ENCODE measurements at regions not wholly inside any gene's neighbourhood (a gene's known extent, or its start where the extent isn't known, plus 50 kb on each side); places are given as distances from the start of the nearest gene placed in this dataset.

- Histone ChIP-seq H2AK5ac (ENCODE audit: low read depth, low read length) (no peak overlapping the region), H3K36me3 (ENCODE audit: control insufficient read depth in 2 of 4, insufficient read depth in 4 of 4, low read length in 3 of 4) (no peaks in the 10 kb centered on the region; a peak in 1 of 8 replicates), H3K18ac (ENCODE audit: extremely low read depth, low read length) (no peak overlapping the region), H3K9ac (replicated peaks in 1 of 4; ENCODE audit: extremely low read depth in 1 of 4, low read depth in 3 of 4, low read length in 3 of 4) (no peak overlapping the region), H2BK5ac (ENCODE audit: low read depth, low read length) (no peak overlapping the region), H3K27ac (ENCODE audit: low read depth, low read length) (no peak overlapping the region), H2AFZ (ENCODE audit: low read length) (no peak overlapping the region), H3K4me3 (ENCODE audit: extremely low read depth in 1 of 4, insufficient read depth in 2 of 4, low read depth in 3 of 4, low read length in 4 of 4) (no peak overlapping the region), H4K91ac (replicated peaks; ENCODE audit: insufficient read length, low read length) (no peak overlapping the region), H3K56ac (replicated peaks; ENCODE audit: insufficient read length, low read depth, low read length) (no peak overlapping the region), H3K23me2 (ENCODE audit: low read depth, low read length) (no peaks in the 10 kb centered on the region), H3K4me1 (replicated peaks in 1 of 4; ENCODE audit: control insufficient read depth in 3 of 4, insufficient read depth in 4 of 4, low read length in 3 of 4) (peaks cover 0 to 4% (median 2%) of the 10 kb centered on the region in 4 experiments; a peak in 3 of 7 replicates), H2BK120ac (replicated peaks; ENCODE audit: low read depth, low read length) (no peak overlapping the region), H3K23ac (ENCODE audit: insufficient read length) (no peak overlapping the region), H3K27me3 (replicated peaks in 1 of 4; ENCODE audit: control insufficient read depth in 3 of 4, extremely low read depth in 1 of 4, insufficient read depth in 3 of 4, low read length in 3 of 4) (no peaks in the 10 kb centered on the region), H4K5ac (ENCODE audit: insufficient read length, low read depth, low read length) (no peak overlapping the region), H3K4me2 (ENCODE audit: insufficient read depth in 1 of 2, low read depth in 2 of 2, low read length in 2 of 2) (no peak overlapping the region), H4K20me1 (replicated peaks in 1 of 2; ENCODE audit: control insufficient read depth in 1 of 2, insufficient read depth in 2 of 2, low read length in 2 of 2) (no peaks in the 10 kb centered on the region), H3K4ac (replicated peaks; ENCODE audit: insufficient read length, low read depth, low read length) (no peak overlapping the region), H2BK12ac (ENCODE audit: low read depth, low read length) (no peak overlapping the region), H3K79me2 (ENCODE audit: control insufficient read depth in 1 of 2, insufficient read depth in 2 of 2, low read length in 2 of 2) (no peaks in the 10 kb centered on the region), H4K8ac (ENCODE audit: extremely low read depth, insufficient read depth, low read length) (no peak overlapping the region), H3K9me3 (ENCODE audit: insufficient read depth in 2 of 2, low read depth in 1 of 2, low read length in 1 of 2) (no peaks in the 10 kb centered on the region), H3K14ac (ENCODE audit: insufficient read length) (no peak overlapping the region), H2BK20ac (ENCODE audit: low read length) (no peak overlapping the region), H2BK15ac (ENCODE audit: low read length) (no peak overlapping the region), H3K79me1 (ENCODE audit: low read depth, low read length) (no peaks in the 10 kb centered on the region)
- ChIA-PET POLR2A (ENCODE audit: partially characterized antibody) (no interaction called here), CTCF (ENCODE audit: partially characterized antibody) (interaction anchor here (0.9 kb wide), 1 partner anchor 246 kb away, joined by 4 read pairs; no protein-coding TSS in a partner anchor)
- FAIRE-seq: no peak
- DNase-seq (ENCODE audit: low read depth in 1 of 2, low spot score in 2 of 2): no peak
- TF ChIP-seq HDAC6 (IDR thresholded peaks at IDR 0.05; ENCODE audit: low read depth, low read length) (no peak), RFX5 (IDR thresholded peaks at IDR 0.05; ENCODE audit: borderline replicate concordance, low read depth, low read length) (no peak), KDM5A (IDR thresholded peaks at IDR 0.05; ENCODE audit: low read length) (no peak), TAF1 (IDR thresholded peaks at IDR 0.05; ENCODE audit: low read depth, low read length) (no peak), CEBPB (IDR thresholded peaks at IDR 0.05; ENCODE audit: low read depth, low read length) (no peak), RBBP5 (IDR thresholded peaks at IDR 0.05; ENCODE audit: borderline replicate concordance, low read depth, low read length) (no peak), GABPA (IDR thresholded peaks at IDR 0.05; ENCODE audit: borderline replicate concordance, insufficient read depth, low read length) (no peak), NANOG (IDR thresholded peaks at IDR 0.05; ENCODE audit: insufficient read depth, low read depth, low read length, poor library complexity, severe bottlenecking) (no peak), BCL11A (IDR thresholded peaks at IDR 0.05; ENCODE audit: low read depth in 2 of 2, low read length in 2 of 2) (no peak), E2F6 (IDR thresholded peaks at IDR 0.05) (no peak), GTF2F1 (IDR thresholded peaks at IDR 0.05; ENCODE audit: borderline replicate concordance, low read depth, low read length) (no peak), TBP (IDR thresholded peaks at IDR 0.05; ENCODE audit: low read depth, low read length) (no peak), HDAC2 (IDR thresholded peaks at IDR 0.05; ENCODE audit: borderline replicate concordance in 1 of 2, low read depth in 2 of 2, low read length in 2 of 2) (no peak), SAP30 (IDR thresholded peaks at IDR 0.05; ENCODE audit: insufficient read depth, insufficient replicate concordance, low read length) (no peak), MAFK (IDR thresholded peaks at IDR 0.05; ENCODE audit: low read depth, low read length) (no peak)
Measured at GRCh38 chr5:53817183-53817582, 256.7 kb downstream of the NDUFS4 start.
